DMS53 treated with DMSO at 0.1 percent for 48 hours (cell line): ENCODE measurements at regions not wholly inside any gene's neighbourhood (a gene's known extent, or its start where the extent isn't known, plus 50 kb on each side); places are given as distances from the start of the nearest gene placed in this dataset.
"Not testable (repeated sequence)": the region's sequence is repeated elsewhere in the genome, so short reads cannot be mapped to it uniquely, and the experiment has no call there.

ENCODE experiments used
- DNase-seq: peaks from one replicate; lab custom pipeline; 2025; ENCODE audit not compliant: unreplicated experiment; lab: John Stamatoyannopoulos, UW

- no peak for DNase-seq
These were observed 67.2 kb upstream of the ARHGAP29 start for GRCh38 chr1:94304553-94304952.

DNA sequence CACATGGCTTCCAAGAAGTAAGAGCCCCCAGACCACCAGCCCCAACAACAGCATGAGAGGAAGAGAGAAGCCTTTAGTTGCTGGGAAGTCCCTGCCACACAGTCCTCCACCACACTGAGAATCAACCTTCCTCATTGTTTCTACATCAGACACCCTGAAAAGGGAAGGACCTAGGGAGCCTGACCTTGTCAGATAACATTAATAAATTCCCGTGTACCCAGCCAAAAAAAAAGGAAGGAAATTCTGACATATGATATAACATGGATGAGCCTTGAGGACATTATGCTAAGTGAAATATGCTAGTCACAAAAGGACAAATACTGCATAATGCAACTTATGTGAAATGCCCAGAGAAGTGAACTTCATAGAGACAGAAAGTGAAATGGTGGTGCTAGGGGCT is 65.6 kb upstream of the ARHGAP29 start:
- no peak for DNase-seq

GRCh38 chr1:94302497-94302896 is 65.1 kb upstream of the ARHGAP29 start:
- DNase-seq: no peak

GRCh38 chr1:94301186-94301585 is 63.8 kb upstream of the ARHGAP29 start:
- no peak for DNase-seq

DNA sequence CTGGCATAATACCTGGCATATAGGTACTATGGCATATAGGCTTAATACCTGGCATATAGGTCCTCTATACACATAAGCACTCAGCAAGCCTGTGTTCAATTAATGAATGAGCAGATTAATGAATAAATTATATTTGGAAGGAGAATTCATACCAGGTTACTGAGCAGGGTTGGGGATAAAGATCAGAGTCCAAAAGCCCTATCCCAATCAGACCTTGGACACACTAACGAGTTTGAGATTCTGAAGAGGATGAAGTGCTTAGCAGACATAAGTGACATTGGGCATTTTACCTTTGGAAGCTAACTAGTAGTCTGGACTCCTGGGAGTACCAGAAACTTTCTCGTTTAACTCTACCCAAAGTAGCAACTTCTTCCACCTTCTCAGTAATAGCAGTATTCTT is 63.3 kb upstream of the ARHGAP29 start:
- no peak for DNase-seq

GRCh38 chr1:94299627-94300553 is 62.5 kb upstream of the ARHGAP29 start:
- peak; percentile 46 for DNase-seq

DNA sequence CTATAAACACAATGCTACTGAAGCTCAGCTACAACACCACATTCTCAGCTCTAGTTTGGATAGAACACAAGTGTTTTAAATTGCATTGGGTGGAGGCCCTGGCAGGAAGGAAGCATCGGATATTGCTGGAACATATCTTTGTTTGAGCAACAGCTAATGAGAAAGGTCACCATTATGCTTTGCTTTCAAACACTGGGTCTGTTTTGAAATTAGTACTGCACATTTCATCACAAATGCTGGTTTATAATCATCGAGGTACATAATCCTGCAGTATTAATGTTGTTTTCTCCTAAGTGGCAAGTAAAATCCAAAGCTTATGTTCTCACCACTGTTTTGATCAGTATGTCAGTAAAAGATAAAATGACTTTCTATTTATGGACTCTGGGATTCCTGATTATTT is 61.5 kb upstream of the ARHGAP29 start:
- DNase-seq: no peak

DNA sequence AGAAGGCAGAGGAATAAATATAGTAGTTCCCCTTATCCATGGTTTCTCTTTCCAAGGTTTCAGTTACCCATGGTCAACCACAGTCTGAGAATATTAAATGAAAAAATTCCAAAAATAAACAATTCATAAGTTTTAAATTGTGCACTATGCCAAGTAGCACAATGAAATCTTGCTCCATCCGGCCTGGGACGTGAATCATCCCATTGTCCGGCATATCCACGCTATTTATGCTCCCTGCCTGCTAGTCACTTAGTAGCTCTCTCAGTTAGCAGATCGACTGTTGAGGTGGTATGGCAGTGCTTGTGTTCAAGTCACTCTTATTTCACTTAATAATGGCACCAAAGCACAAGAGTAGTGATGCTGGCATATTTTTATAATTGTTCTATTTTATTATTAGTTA is 58.6 kb upstream of the ARHGAP29 start:
- no peak for DNase-seq

DNA sequence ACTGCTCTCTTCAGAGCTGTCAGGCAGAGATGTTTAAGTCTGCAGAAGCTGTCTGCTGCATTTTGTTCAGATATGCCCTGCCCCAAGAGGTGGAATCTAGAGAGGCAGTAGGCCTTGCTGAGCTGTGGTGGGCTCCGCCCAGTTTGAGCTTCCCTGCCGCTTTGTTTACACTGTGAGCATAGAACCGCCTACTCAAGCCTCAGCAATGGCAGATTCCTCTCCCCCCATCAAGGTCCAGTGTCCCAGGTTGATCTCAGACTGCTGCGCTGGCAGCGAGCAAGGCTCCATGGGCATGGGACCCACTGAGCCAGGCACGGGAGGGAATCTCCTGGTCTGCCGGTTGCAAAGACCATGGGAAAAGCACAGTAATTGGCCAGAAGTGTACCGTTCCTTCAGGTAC is 55.6 kb upstream of the ARHGAP29 start:
- DNase-seq: not testable (repeated sequence)

DNA sequence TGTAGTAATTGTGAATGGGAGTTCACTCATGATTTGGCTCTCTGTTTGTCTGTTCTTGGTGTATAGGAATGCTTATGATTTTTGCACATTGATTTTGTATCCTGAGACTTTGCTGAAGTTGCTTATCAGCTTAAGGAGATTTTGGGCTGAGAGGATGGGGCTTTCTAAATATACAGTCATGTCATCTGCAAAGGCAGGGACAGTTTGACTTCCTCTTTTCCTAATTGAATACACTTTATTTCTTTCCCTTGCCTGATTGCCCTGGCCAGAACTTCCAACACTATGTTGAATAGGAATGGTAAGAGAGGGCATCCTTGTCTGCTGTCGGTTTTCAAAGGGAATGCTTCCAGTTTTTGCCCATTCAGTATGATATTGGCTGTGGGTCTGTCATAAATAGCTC is 51.9 kb upstream of the ARHGAP29 start:
- DNase-seq: not testable (repeated sequence)
